ENCODE measurements at regions not wholly inside any gene's neighbourhood (a gene's known extent, or its start where the extent isn't known, plus 50 kb on each side); places are given as distances from the start of the nearest gene placed in this dataset.

GRCh38 chr7:149692056-149692455, 81.3 kb downstream of the ZNF467 start:
- H3K4me2 ChIP-seq (ENCODE audit: low read length) = peak overlapping the region; percentile 58
- H3K4ac ChIP-seq (ENCODE audit: low read depth, low read length) = no peak overlapping the region
- peaks cover 0 to 5% of the 10 kb centered on the region in 2 experiments for H3K4me1 ChIP-seq (ENCODE audit: control insufficient read depth in 1 of 2, insufficient read depth in 2 of 2, low read length in 2 of 2)
- no peak overlapping the region for H2AK5ac ChIP-seq (ENCODE audit: low read length)
- no peak overlapping the region for H4K91ac ChIP-seq (ENCODE audit: low read depth, low read length)
- H4K12ac ChIP-seq (ENCODE audit: low read depth, low read length) = no peak overlapping the region
- peaks cover 4% of the 10 kb centered on the region for H3K27me3 ChIP-seq (ENCODE audit: insufficient read depth, low read length)
- no peak overlapping the region for H2BK12ac ChIP-seq (ENCODE audit: low read length)
- WGBS (ENCODE audit: extremely low coverage, insufficient coverage, insufficient read length) = no CpG with 5 or more reads among the region's 9 CpGs
- H3K23ac ChIP-seq (ENCODE audit: low read length) = no peak overlapping the region
- H2BK120ac ChIP-seq (ENCODE audit: insufficient read depth, low read length, poor library complexity) = no peak overlapping the region
- no peaks in the 10 kb centered on the region for H3K79me1 ChIP-seq (ENCODE audit: low read length)
- H3K36me3 ChIP-seq (ENCODE audit: control insufficient read depth in 1 of 2, insufficient read depth in 2 of 2, low read length in 2 of 2) = no peaks in the 10 kb centered on the region
- no peak overlapping the region for H3K9ac ChIP-seq (ENCODE audit: low read length)
- no peak overlapping the region for H3K18ac ChIP-seq (ENCODE audit: low read length)
- H3K9me3 ChIP-seq (ENCODE audit: insufficient read depth, low read depth, low read length) = no peaks in the 10 kb centered on the region
- H2BK5ac ChIP-seq (ENCODE audit: low read depth, low read length, poor library complexity) = no peak overlapping the region
- H3K14ac ChIP-seq (ENCODE audit: low read length) = no peak overlapping the region
- H3K79me2 ChIP-seq (ENCODE audit: control insufficient read depth, insufficient read depth, low read length, poor library complexity) = no peaks in the 10 kb centered on the region
- no peak overlapping the region for H4K8ac ChIP-seq (ENCODE audit: low read depth, low read length)
- DNase-seq = no peak
- H3K4me3 ChIP-seq (ENCODE audit: low read depth, low read length) = no peak overlapping the region
- no peak overlapping the region for H2AFZ ChIP-seq (ENCODE audit: insufficient read depth, low read length, poor library complexity)
- H3K27ac ChIP-seq (ENCODE audit: low read depth, low read length) = no peak overlapping the region

- H2AFZ ChIP-seq (ENCODE audit: insufficient read depth, low read length, poor library complexity) = no peak overlapping the region
- no peak overlapping the region for H2AK5ac ChIP-seq (ENCODE audit: low read length)
- no peak overlapping the region for H3K4me3 ChIP-seq (ENCODE audit: low read depth, low read length)
- H3K27ac ChIP-seq (ENCODE audit: low read depth, low read length) = no peak overlapping the region
- no peaks in the 10 kb centered on the region for H3K79me1 ChIP-seq (ENCODE audit: low read length)
- H3K14ac ChIP-seq (ENCODE audit: low read length) = no peak overlapping the region
- no peak overlapping the region for H3K23ac ChIP-seq (ENCODE audit: low read length)
- no peak overlapping the region for H2BK120ac ChIP-seq (ENCODE audit: insufficient read depth, low read length, poor library complexity)
- H4K8ac ChIP-seq (ENCODE audit: low read depth, low read length) = no peak overlapping the region
- peaks cover 0 to 5% of the 10 kb centered on the region in 2 experiments for H3K4me1 ChIP-seq (ENCODE audit: control insufficient read depth in 1 of 2, insufficient read depth in 2 of 2, low read length in 2 of 2)
- no CpG with 5 or more reads among the region's 22 CpGs for WGBS (ENCODE audit: extremely low coverage, insufficient coverage, insufficient read length)
- H4K12ac ChIP-seq (ENCODE audit: low read depth, low read length) = no peak overlapping the region
- no peak overlapping the region for H3K4ac ChIP-seq (ENCODE audit: low read depth, low read length)
- no peaks in the 10 kb centered on the region for H3K9me3 ChIP-seq (ENCODE audit: insufficient read depth, low read depth, low read length)
- H2BK12ac ChIP-seq (ENCODE audit: low read length) = no peak overlapping the region
- H3K4me2 ChIP-seq (ENCODE audit: low read length) = peak overlapping the region; percentile 6
- peak; percentile 55 to 66 for DNase-seq
- H2BK5ac ChIP-seq (ENCODE audit: low read depth, low read length, poor library complexity) = no peak overlapping the region
- no peaks in the 10 kb centered on the region for H3K36me3 ChIP-seq (ENCODE audit: control insufficient read depth in 1 of 2, insufficient read depth in 2 of 2, low read length in 2 of 2)
- no peaks in the 10 kb centered on the region for H3K79me2 ChIP-seq (ENCODE audit: control insufficient read depth, insufficient read depth, low read length, poor library complexity)
- H4K91ac ChIP-seq (ENCODE audit: low read depth, low read length) = no peak overlapping the region
- H3K18ac ChIP-seq (ENCODE audit: low read length) = no peak overlapping the region
- H3K27me3 ChIP-seq (ENCODE audit: insufficient read depth, low read length) = peaks cover 4% of the 10 kb centered on the region
- H3K9ac ChIP-seq (ENCODE audit: low read length) = no peak overlapping the region
Observed at GRCh38 chr7:149690688-149691446, 82.5 kb downstream of the ZNF467 start.

- H2AK5ac ChIP-seq (ENCODE audit: low read length) = no peak overlapping the region
- H4K8ac ChIP-seq (ENCODE audit: low read depth, low read length) = no peak overlapping the region
- H3K4ac ChIP-seq (ENCODE audit: low read depth, low read length) = no peak overlapping the region
- H3K4me2 ChIP-seq (ENCODE audit: low read length) = no peak overlapping the region
- no peak overlapping the region for H3K9ac ChIP-seq (ENCODE audit: low read length)
- no peak overlapping the region for H3K18ac ChIP-seq (ENCODE audit: low read length)
- no peaks in the 10 kb centered on the region for H3K79me1 ChIP-seq (ENCODE audit: low read length)
- no peaks in the 10 kb centered on the region for H3K79me2 ChIP-seq (ENCODE audit: control insufficient read depth, insufficient read depth, low read length, poor library complexity)
- no peaks in the 10 kb centered on the region for H3K36me3 ChIP-seq (ENCODE audit: control insufficient read depth in 1 of 2, insufficient read depth in 2 of 2, low read length in 2 of 2)
- H3K23ac ChIP-seq (ENCODE audit: low read length) = no peak overlapping the region
- no peak overlapping the region for H4K12ac ChIP-seq (ENCODE audit: low read depth, low read length)
- H2AFZ ChIP-seq (ENCODE audit: insufficient read depth, low read length, poor library complexity) = no peak overlapping the region
- no peaks in the 10 kb centered on the region for H3K9me3 ChIP-seq (ENCODE audit: insufficient read depth, low read depth, low read length)
- no peak for DNase-seq
- H3K27me3 ChIP-seq (ENCODE audit: insufficient read depth, low read length) = peaks cover 4% of the 10 kb centered on the region
- peaks cover 0 to 5% of the 10 kb centered on the region in 2 experiments for H3K4me1 ChIP-seq (ENCODE audit: control insufficient read depth in 1 of 2, insufficient read depth in 2 of 2, low read length in 2 of 2)
- no peak overlapping the region for H2BK5ac ChIP-seq (ENCODE audit: low read depth, low read length, poor library complexity)
- H4K91ac ChIP-seq (ENCODE audit: low read depth, low read length) = no peak overlapping the region
- no peak overlapping the region for H3K14ac ChIP-seq (ENCODE audit: low read length)
- H2BK12ac ChIP-seq (ENCODE audit: low read length) = no peak overlapping the region
- WGBS (ENCODE audit: extremely low coverage, insufficient coverage, insufficient read length) = no CpG with 5 or more reads among the region's 5 CpGs
- no peak overlapping the region for H3K4me3 ChIP-seq (ENCODE audit: low read depth, low read length)
- no peak overlapping the region for H3K27ac ChIP-seq (ENCODE audit: low read depth, low read length)
- no peak overlapping the region for H2BK120ac ChIP-seq (ENCODE audit: insufficient read depth, low read length, poor library complexity)
Observed at GRCh38 chr7:149689291-149689721, 84.1 kb downstream of the ZNF467 start.

- H3K79me2 ChIP-seq (ENCODE audit: control insufficient read depth, insufficient read depth, low read length, poor library complexity) = no peaks in the 10 kb centered on the region
- no peak overlapping the region for H4K8ac ChIP-seq (ENCODE audit: low read depth, low read length)
- no peak overlapping the region for H2BK12ac ChIP-seq (ENCODE audit: low read length)
- H3K9ac ChIP-seq (ENCODE audit: low read length) = no peak overlapping the region
- H4K12ac ChIP-seq (ENCODE audit: low read depth, low read length) = no peak overlapping the region
- no CpG with 5 or more reads among the region's 3 CpGs for WGBS (ENCODE audit: extremely low coverage, insufficient coverage, insufficient read length)
- no peak overlapping the region for H3K14ac ChIP-seq (ENCODE audit: low read length)
- H3K36me3 ChIP-seq (ENCODE audit: control insufficient read depth in 1 of 2, insufficient read depth in 2 of 2, low read length in 2 of 2) = no peaks in the 10 kb centered on the region
- no peak overlapping the region for H2AFZ ChIP-seq (ENCODE audit: insufficient read depth, low read length, poor library complexity)
- H3K4me2 ChIP-seq (ENCODE audit: low read length) = no peak overlapping the region
- H2AK5ac ChIP-seq (ENCODE audit: low read length) = no peak overlapping the region
- no peak for DNase-seq
- H2BK120ac ChIP-seq (ENCODE audit: insufficient read depth, low read length, poor library complexity) = no peak overlapping the region
- H3K79me1 ChIP-seq (ENCODE audit: low read length) = no peaks in the 10 kb centered on the region
- no peak overlapping the region for H3K4me3 ChIP-seq (ENCODE audit: low read depth, low read length)
- no peaks in the 10 kb centered on the region for H3K9me3 ChIP-seq (ENCODE audit: insufficient read depth, low read depth, low read length)
- no peak overlapping the region for H3K18ac ChIP-seq (ENCODE audit: low read length)
- peaks cover 0 to 5% of the 10 kb centered on the region in 2 experiments for H3K4me1 ChIP-seq (ENCODE audit: control insufficient read depth in 1 of 2, insufficient read depth in 2 of 2, low read length in 2 of 2)
- H3K27me3 ChIP-seq (ENCODE audit: insufficient read depth, low read length) = peaks cover 4% of the 10 kb centered on the region
- no peak overlapping the region for H3K23ac ChIP-seq (ENCODE audit: low read length)
- no peak overlapping the region for H3K27ac ChIP-seq (ENCODE audit: low read depth, low read length)
- H3K4ac ChIP-seq (ENCODE audit: low read depth, low read length) = no peak overlapping the region
- no peak overlapping the region for H2BK5ac ChIP-seq (ENCODE audit: low read depth, low read length, poor library complexity)
- H4K91ac ChIP-seq (ENCODE audit: low read depth, low read length) = no peak overlapping the region
Observed at GRCh38 chr7:149688836-149689235, 84.6 kb downstream of the ZNF467 start.

Measured in trophoblast cell (in vitro differentiated cells and primary cell).